ENCODE measurements at regions not wholly inside any gene's neighbourhood (a gene's known extent, or its start where the extent isn't known, plus 50 kb on each side); places are given as distances from the start of the nearest gene placed in this dataset.

GRCh38 chr4:175891851-175892250, 79.8 kb upstream of the GPM6A start:
- TF ChIP-seq, protein P1, sequence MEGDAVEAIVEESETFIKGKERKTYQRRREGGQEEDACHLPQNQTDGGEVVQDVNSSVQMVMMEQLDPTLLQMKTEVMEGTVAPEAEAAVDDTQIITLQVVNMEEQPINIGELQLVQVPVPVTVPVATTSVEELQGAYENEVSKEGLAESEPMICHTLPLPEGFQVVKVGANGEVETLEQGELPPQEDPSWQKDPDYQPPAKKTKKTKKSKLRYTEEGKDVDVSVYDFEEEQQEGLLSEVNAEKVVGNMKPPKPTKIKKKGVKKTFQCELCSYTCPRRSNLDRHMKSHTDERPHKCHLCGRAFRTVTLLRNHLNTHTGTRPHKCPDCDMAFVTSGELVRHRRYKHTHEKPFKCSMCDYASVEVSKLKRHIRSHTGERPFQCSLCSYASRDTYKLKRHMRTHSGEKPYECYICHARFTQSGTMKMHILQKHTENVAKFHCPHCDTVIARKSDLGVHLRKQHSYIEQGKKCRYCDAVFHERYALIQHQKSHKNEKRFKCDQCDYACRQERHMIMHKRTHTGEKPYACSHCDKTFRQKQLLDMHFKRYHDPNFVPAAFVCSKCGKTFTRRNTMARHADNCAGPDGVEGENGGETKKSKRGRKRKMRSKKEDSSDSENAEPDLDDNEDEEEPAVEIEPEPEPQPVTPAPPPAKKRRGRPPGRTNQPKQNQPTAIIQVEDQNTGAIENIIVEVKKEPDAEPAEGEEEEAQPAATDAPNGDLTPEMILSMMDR (IDR thresholded peaks at IDR 0.05; ENCODE audit: insufficient read depth, low read length, poor library complexity, severe bottlenecking) = peak; percentile 25
- TF ChIP-seq EZH2phosphoT487 (conservative IDR thresholded peaks at IDR 0.05; ENCODE audit: low read length) = no peak
